ENCODE measurements at regions not wholly inside any gene's neighbourhood (a gene's known extent, or its start where the extent isn't known, plus 50 kb on each side); places are given as distances from the start of the nearest gene placed in this dataset.

DNA sequence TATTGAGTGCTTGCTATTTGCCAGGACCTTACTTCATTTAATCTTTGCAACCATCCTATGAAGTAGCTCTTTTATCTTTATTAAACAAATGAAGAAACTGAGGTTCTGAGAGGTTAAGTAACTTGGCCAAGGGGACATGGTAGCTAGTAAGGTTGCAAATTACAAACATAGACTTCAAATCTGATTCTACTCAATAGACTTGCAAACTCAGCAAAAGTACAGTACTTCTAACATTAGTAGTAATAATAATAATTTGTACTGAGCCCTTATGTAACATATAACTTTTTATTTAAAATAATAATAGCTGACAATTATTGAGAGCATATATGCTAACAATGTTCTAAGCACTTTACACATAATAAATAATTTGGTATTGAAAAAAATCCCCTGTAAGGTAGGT lies 255.7 kb upstream of the ATP5MC3 start:
- ATAC-seq (no peak), DNase-seq (no peak)
- Histone ChIP-seq H3K4me3 (ENCODE audit: low read length) (no peak overlapping the region), H3K36me3 (ENCODE audit: control insufficient read depth in 2 of 3, insufficient read depth in 3 of 3, low read length in 3 of 3) (no peaks in the 10 kb centered on the region), H3K9me3 (ENCODE audit: control insufficient read depth in 2 of 3, low read length in 3 of 3) (no peaks in the 10 kb centered on the region), H3K27ac (ENCODE audit: low read depth, low read length) (no peak overlapping the region), H3K27me3 (ENCODE audit: control insufficient read depth in 2 of 2, insufficient read depth in 2 of 2, low read length in 2 of 2) (no peaks in the 10 kb centered on the region), H3K4me1 (ENCODE audit: control insufficient read depth in 2 of 2, insufficient read depth in 2 of 2, low read length in 2 of 2) (no peaks in the 10 kb centered on the region)
- no peak overlapping the region for H3K4me3 Mint-ChIP-seq
- POLR2A ChIA-PET = no interaction called here
- peaks cover 0 to 30% (median 5%) of the 10 kb centered on the region in 5 donors for H3K27me3 Mint-ChIP-seq
- H3K36me3 Mint-ChIP-seq = no peaks in the 10 kb centered on the region
- no peaks in the 10 kb centered on the region for H3K4me1 Mint-ChIP-seq
- intact Hi-C loops (cut with micrococcal nuclease) = no loop called here
- H3K27ac Mint-ChIP-seq = no peak overlapping the region
- peaks cover 0 to 7% (median 0%) of the 10 kb centered on the region in 11 donors for H3K9me3 Mint-ChIP-seq
- CTCF ChIA-PET = no interaction called here

DNA sequence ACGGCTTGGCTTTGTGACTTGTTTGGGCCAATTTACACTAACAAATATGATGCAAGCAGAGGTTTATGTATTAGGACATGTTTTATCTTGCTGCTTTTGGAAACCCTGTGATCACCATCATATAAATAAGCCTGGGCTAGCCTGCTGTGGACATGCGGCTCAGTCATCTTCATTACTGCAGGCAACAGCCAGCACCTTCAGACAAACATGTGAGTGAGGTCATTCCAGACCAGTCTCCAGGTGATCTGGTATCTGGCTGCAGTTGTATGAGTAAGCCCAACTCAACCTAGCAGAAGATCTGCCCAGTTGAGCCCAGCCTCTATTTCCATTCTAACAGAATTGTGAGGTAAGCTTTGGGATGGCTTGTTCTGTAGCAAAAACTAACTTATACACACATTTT lies 254.6 kb upstream of the ATP5MC3 start:
- Mint-ChIP-seq H3K9me3 (peaks cover 0 to 7% (median 0%) of the 10 kb centered on the region in 11 donors), H3K4me3 (no peak overlapping the region), H3K27ac (no peak overlapping the region), H3K27me3 (peaks cover 0 to 30% (median 1%) of the 10 kb centered on the region in 5 donors), H3K36me3 (no peaks in the 10 kb centered on the region), H3K4me1 (no peaks in the 10 kb centered on the region)
- Histone ChIP-seq H3K27me3 (ENCODE audit: control insufficient read depth in 2 of 2, insufficient read depth in 2 of 2, low read length in 2 of 2) (no peaks in the 10 kb centered on the region), H3K36me3 (ENCODE audit: control insufficient read depth in 2 of 3, insufficient read depth in 3 of 3, low read length in 3 of 3) (no peaks in the 10 kb centered on the region), H3K27ac (ENCODE audit: low read depth, low read length) (no peak overlapping the region), H3K4me1 (ENCODE audit: control insufficient read depth in 2 of 2, insufficient read depth in 2 of 2, low read length in 2 of 2) (no peaks in the 10 kb centered on the region), H3K9me3 (ENCODE audit: control insufficient read depth in 2 of 3, low read length in 3 of 3) (no peaks in the 10 kb centered on the region), H3K4me3 (ENCODE audit: low read length) (no peak overlapping the region)
- ChIA-PET CTCF (no interaction called here), POLR2A (no interaction called here)
- DNase-seq (no peak), ATAC-seq (no peak)
- intact Hi-C loops (cut with micrococcal nuclease) = no loop called here

DNA sequence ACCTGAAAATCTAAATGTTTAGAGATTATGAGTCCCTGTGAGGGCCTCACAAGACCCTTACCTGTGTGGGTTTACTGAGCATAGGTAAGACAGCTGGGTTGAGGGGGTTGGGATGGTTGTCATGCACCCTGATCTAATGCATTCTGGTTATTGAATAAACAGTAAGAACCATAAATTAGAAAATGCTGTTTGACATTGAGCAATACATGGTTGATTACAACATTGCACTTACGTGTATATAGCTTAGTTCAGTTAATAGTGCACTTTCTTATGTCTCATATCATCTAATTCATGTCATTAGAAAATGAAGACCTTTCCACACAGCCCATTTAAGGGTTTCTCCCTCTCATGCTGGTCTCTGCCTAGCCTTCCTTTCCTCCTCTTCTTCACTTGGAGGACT lies 253.5 kb upstream of the ATP5MC3 start:
- DNase-seq = no peak
- intact Hi-C loops (cut with micrococcal nuclease) = no loop called here
- Mint-ChIP-seq H3K36me3 (no peaks in the 10 kb centered on the region), H3K27me3 (peaks cover 0 to 30% (median 0%) of the 10 kb centered on the region in 5 donors), H3K4me3 (no peak overlapping the region), H3K9me3 (peaks cover 0 to 10% (median under 1%) of the 10 kb centered on the region in 11 donors), H3K4me1 (no peaks in the 10 kb centered on the region), H3K27ac (no peak overlapping the region)
- Histone ChIP-seq H3K4me3 (ENCODE audit: low read length) (no peak overlapping the region), H3K27ac (ENCODE audit: low read depth, low read length) (no peak overlapping the region), H3K36me3 (ENCODE audit: control insufficient read depth in 2 of 3, insufficient read depth in 3 of 3, low read length in 3 of 3) (no peaks in the 10 kb centered on the region), H3K27me3 (ENCODE audit: control insufficient read depth in 2 of 2, insufficient read depth in 2 of 2, low read length in 2 of 2) (no peaks in the 10 kb centered on the region), H3K4me1 (ENCODE audit: control insufficient read depth in 2 of 2, insufficient read depth in 2 of 2, low read length in 2 of 2) (no peaks in the 10 kb centered on the region), H3K9me3 (ENCODE audit: control insufficient read depth in 2 of 3, low read length in 3 of 3) (peaks cover 0 to 1% (median 0%) of the 10 kb centered on the region in 3 experiments)
- CTCF ChIA-PET = no interaction called here
- no peak for ATAC-seq
- POLR2A ChIA-PET = no interaction called here

DNA sequence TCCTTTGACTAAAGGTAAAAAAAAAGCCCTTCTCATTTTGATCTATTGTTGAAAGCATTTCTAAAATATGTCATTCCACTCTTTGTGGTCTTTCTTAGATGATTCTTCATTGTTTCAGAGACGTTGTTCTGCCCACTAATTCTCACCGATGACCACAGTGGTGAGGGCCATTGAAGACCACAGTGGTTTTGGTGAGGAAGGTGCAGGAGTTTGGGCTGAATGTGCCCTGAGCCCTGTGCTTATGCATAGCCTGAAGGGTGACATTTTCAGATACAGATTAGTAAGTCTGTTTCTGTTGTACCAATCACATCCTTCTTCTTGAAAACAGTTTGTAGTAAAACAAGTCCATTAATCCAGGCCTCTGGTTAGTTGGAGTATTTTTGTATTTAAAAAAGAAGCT lies 251.3 kb upstream of the ATP5MC3 start:
- Histone ChIP-seq H3K27ac (ENCODE audit: low read depth, low read length) (no peak overlapping the region), H3K9me3 (ENCODE audit: control insufficient read depth in 2 of 3, low read length in 3 of 3) (peaks cover 0 to 10% (median 0%) of the 10 kb centered on the region in 3 experiments), H3K27me3 (ENCODE audit: control insufficient read depth in 2 of 2, insufficient read depth in 2 of 2, low read length in 2 of 2) (no peaks in the 10 kb centered on the region), H3K4me1 (ENCODE audit: control insufficient read depth in 2 of 2, insufficient read depth in 2 of 2, low read length in 2 of 2) (no peaks in the 10 kb centered on the region), H3K36me3 (ENCODE audit: control insufficient read depth in 2 of 3, insufficient read depth in 3 of 3, low read length in 3 of 3) (no peaks in the 10 kb centered on the region), H3K4me3 (ENCODE audit: low read length) (no peak overlapping the region)
- no peaks in the 10 kb centered on the region for H3K4me1 Mint-ChIP-seq
- H3K36me3 Mint-ChIP-seq = no peaks in the 10 kb centered on the region
- ChIA-PET POLR2A (no interaction called here), CTCF (no interaction called here)
- no peak overlapping the region for H3K4me3 Mint-ChIP-seq
- intact Hi-C loops (cut with micrococcal nuclease) = no loop called here
- peaks cover 0 to 24% (median 4%) of the 10 kb centered on the region in 11 donors for H3K9me3 Mint-ChIP-seq
- ATAC-seq (no peak), DNase-seq (no peak)
- H3K27me3 Mint-ChIP-seq = peaks cover 0 to 9% (median 0%) of the 10 kb centered on the region in 5 donors
- H3K27ac Mint-ChIP-seq = no peak overlapping the region

DNA sequence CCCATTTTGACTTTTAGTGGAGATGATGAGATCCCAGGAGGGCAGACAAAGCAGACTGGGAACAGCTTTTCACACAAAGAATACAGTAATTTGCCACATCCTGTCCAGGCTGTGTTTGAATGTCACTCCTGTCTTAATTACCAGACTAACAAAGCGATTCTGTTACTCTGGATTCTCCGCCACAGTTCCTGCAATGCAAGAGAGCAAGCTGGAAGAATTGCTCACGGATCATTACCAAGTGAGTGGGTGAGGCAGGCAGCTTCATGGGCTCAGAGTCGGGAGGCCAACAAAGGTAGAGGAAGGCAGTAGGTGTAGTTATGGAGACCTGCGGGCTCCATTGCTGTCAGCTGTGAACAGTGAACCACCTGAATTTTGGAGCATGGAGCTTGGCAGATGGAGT lies 250.5 kb upstream of the ATP5MC3 start:
- intact Hi-C loops (cut with micrococcal nuclease) = no loop called here
- peaks cover 0 to 24% (median 4%) of the 10 kb centered on the region in 11 donors for H3K9me3 Mint-ChIP-seq
- H3K4me1 Mint-ChIP-seq = no peaks in the 10 kb centered on the region
- H3K4me1 ChIP-seq (ENCODE audit: control insufficient read depth in 2 of 2, insufficient read depth in 2 of 2, low read length in 2 of 2) = no peaks in the 10 kb centered on the region
- POLR2A ChIA-PET = no interaction called here
- H3K4me3 ChIP-seq (ENCODE audit: low read length) = no peak overlapping the region
- no peak overlapping the region for H3K27ac Mint-ChIP-seq
- H3K27ac ChIP-seq (ENCODE audit: low read depth, low read length) = no peak overlapping the region
- peaks cover 0 to 8% (median 0%) of the 10 kb centered on the region in 5 donors for H3K27me3 Mint-ChIP-seq
- H3K36me3 ChIP-seq (ENCODE audit: control insufficient read depth in 2 of 3, insufficient read depth in 3 of 3, low read length in 3 of 3) = no peaks in the 10 kb centered on the region
- CTCF ChIA-PET = interaction anchor here (0.6 kb wide), 1 partner anchor 25 kb away, joined by 3 read pairs; no protein-coding TSS in a partner anchor
- ATAC-seq (no peak), DNase-seq (no peak)
- H3K36me3 Mint-ChIP-seq = no peaks in the 10 kb centered on the region
- H3K9me3 ChIP-seq (ENCODE audit: control insufficient read depth in 2 of 3, low read length in 3 of 3) = peaks cover 0 to 10% (median 0%) of the 10 kb centered on the region in 3 experiments
- no peaks in the 10 kb centered on the region for H3K27me3 ChIP-seq (ENCODE audit: control insufficient read depth in 2 of 2, insufficient read depth in 2 of 2, low read length in 2 of 2)
- no peak overlapping the region for H3K4me3 Mint-ChIP-seq

DNA sequence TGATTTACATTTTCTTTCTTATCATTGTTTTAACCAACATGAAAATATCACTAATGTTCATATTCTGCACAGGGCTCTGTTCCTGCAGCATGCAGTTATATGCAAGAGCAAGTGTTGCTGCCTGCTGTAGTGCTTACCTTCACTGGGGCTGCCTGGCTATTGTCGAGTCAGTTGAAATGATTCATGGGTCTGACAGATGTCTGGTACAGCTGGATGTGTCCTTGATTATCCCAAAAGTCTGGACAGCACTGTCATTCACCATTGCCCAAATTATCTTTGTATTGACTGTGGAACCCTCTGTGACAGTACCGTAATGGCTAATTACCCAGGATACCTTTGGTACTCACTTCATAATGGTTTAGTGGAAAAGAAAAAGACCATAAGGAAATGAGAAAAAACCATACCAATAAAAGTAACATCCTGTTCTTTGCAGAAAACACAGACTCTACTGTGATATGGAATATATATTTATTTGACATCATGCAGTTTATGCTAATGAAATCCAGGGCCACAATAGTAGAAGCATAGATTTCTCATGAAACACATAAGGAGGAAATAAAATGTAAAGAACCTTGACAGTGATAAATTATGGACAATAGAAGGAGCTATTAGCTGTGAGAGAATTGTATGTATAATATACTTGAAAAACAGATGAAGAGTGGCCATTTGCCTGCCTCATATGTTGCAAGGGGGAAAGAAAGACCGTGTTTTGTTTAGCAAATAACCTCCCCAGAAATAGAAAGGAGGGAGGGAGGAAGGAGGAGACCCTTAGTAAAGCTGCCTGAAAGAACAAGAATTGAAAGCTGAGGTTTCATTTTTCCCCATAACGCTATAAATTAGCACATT lies 249.8 kb upstream of the ATP5MC3 start:
- ATAC-seq (no peak), DNase-seq (no peak)
- H3K36me3 ChIP-seq (ENCODE audit: control insufficient read depth in 2 of 3, insufficient read depth in 3 of 3, low read length in 3 of 3) = no peaks in the 10 kb centered on the region
- H3K4me3 Mint-ChIP-seq = no peak overlapping the region
- ChIA-PET CTCF (interaction anchor here (0.6 kb wide), 1 partner anchor 25 kb away, joined by 3 read pairs; no protein-coding TSS in a partner anchor), POLR2A (no interaction called here)
- H3K27me3 Mint-ChIP-seq = peaks cover 0 to 8% (median 0%) of the 10 kb centered on the region in 5 donors
- no peaks in the 10 kb centered on the region for H3K36me3 Mint-ChIP-seq
- H3K27ac ChIP-seq (ENCODE audit: low read depth, low read length) = no peak overlapping the region
- H3K4me3 ChIP-seq (ENCODE audit: low read length) = no peak overlapping the region
- no peaks in the 10 kb centered on the region for H3K4me1 ChIP-seq (ENCODE audit: control insufficient read depth in 2 of 2, insufficient read depth in 2 of 2, low read length in 2 of 2)
- H3K4me1 Mint-ChIP-seq = no peaks in the 10 kb centered on the region
- peaks cover 0 to 29% (median 7%) of the 10 kb centered on the region in 11 donors for H3K9me3 Mint-ChIP-seq
- no peak overlapping the region for H3K27ac Mint-ChIP-seq
- peaks cover 0 to 10% (median 0%) of the 10 kb centered on the region in 3 experiments for H3K9me3 ChIP-seq (ENCODE audit: control insufficient read depth in 2 of 3, low read length in 3 of 3)
- H3K27me3 ChIP-seq (ENCODE audit: control insufficient read depth in 2 of 2, insufficient read depth in 2 of 2, low read length in 2 of 2) = no peaks in the 10 kb centered on the region
- intact Hi-C loops (cut with micrococcal nuclease) = no loop called here

DNA sequence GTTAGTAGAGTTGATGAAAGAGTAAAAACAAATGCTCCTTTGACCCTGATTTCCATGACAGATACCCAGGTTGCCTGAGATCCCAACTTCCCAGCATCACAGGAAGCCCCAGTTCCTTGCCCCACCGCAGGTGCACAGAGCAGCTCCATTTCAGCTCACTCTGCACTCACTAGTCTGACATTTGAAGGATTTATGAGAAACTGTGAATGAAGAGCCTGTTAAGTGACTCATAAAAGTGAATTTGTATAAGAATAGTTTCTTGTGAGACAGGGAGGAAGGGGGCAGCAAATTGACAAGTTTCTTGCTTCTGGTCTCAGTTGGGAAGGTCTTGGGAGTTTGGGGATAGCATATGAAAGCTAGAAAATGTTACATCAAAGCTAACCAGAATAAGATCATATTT lies 248.7 kb upstream of the ATP5MC3 start:
- no peak overlapping the region for H3K27ac ChIP-seq (ENCODE audit: low read depth, low read length)
- DNase-seq = no peak

More for the DNA sequence above, 248.7 kb upstream of the ATP5MC3 start:
- no peak for ATAC-seq
- Histone ChIP-seq H3K27me3 (ENCODE audit: control insufficient read depth in 2 of 2, insufficient read depth in 2 of 2, low read length in 2 of 2) (no peaks in the 10 kb centered on the region), H3K4me3 (ENCODE audit: low read length) (no peak overlapping the region), H3K36me3 (ENCODE audit: control insufficient read depth in 2 of 3, insufficient read depth in 3 of 3, low read length in 3 of 3) (no peaks in the 10 kb centered on the region), H3K9me3 (ENCODE audit: control insufficient read depth in 2 of 3, low read length in 3 of 3) (peaks cover 0 to 10% (median 0%) of the 10 kb centered on the region in 3 experiments), H3K4me1 (ENCODE audit: control insufficient read depth in 2 of 2, insufficient read depth in 2 of 2, low read length in 2 of 2) (no peaks in the 10 kb centered on the region)
- ChIA-PET CTCF (no interaction called here), POLR2A (no interaction called here)
- intact Hi-C loops (cut with micrococcal nuclease) = no loop called here
- no peaks in the 10 kb centered on the region for H3K4me1 Mint-ChIP-seq
- H3K9me3 Mint-ChIP-seq = peaks cover 0 to 30% (median 10%) of the 10 kb centered on the region in 11 donors
- H3K36me3 Mint-ChIP-seq = no peaks in the 10 kb centered on the region
- no peak overlapping the region for H3K4me3 Mint-ChIP-seq
- H3K27me3 Mint-ChIP-seq = peaks cover 0 to 19% (median 6%) of the 10 kb centered on the region in 5 donors
- H3K27ac Mint-ChIP-seq = no peak overlapping the region

All from naive thymus-derived CD4-positive, alpha-beta T cell (primary cell).